ENCODE measurements at regions not wholly inside any gene's neighbourhood (a gene's known extent, or its start where the extent isn't known, plus 50 kb on each side); places are given as distances from the start of the nearest gene placed in this dataset.

DNA sequence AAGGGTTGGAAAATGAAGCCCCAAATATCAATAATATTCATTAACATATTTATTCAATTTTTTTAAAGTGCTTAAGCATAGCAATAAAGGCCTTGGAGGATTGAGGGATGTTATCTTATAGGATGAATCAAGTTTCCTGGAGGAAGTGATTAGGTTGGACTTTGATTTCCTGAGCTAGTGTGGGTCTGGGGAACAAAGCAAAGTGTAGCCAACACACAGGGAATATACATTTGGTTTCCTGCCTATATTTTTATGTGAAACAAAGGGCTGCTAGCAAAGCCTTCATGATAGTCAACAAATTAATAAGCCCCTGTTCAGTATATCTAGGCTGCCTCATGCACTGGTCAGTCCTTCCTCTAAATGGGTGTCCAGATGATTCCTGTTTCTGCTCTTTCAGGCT, 261.1 kb upstream of the IL12A start:
- no peak for TF ChIP-seq CTCF (IDR thresholded peaks at IDR 0.05; ENCODE audit: insufficient read depth, low read length, severe bottlenecking)
- H3K4me3 ChIP-seq (ENCODE audit: low read depth, low read length), result no peak overlapping the region
- DNase-seq (ENCODE audit: low read depth) (no peak), FAIRE-seq (no peak)
- H3K27me3 ChIP-seq (ENCODE audit: control insufficient read depth, insufficient read depth, low read length), result no peaks in the 10 kb centered on the region
- no peaks in the 10 kb centered on the region for H3K36me3 ChIP-seq (ENCODE audit: control insufficient read depth, insufficient read depth, low read length)

GRCh38 chr3:159731254-159731653, 257.4 kb upstream of the IL12A start:
- no peak for DNase-seq (ENCODE audit: low read depth)
- no peaks in the 10 kb centered on the region for H3K36me3 ChIP-seq (ENCODE audit: control insufficient read depth, insufficient read depth, low read length)
- H3K4me3 ChIP-seq (ENCODE audit: low read depth, low read length), result no peak overlapping the region
- TF ChIP-seq CTCF (IDR thresholded peaks at IDR 0.05; ENCODE audit: insufficient read depth, low read length, severe bottlenecking), result no peak
- no peak for FAIRE-seq
- H3K27me3 ChIP-seq (ENCODE audit: control insufficient read depth, insufficient read depth, low read length), result no peaks in the 10 kb centered on the region

GRCh38 chr3:159732172-159733111, 256.2 kb upstream of the IL12A start:
- Histone ChIP-seq H3K36me3 (ENCODE audit: control insufficient read depth, insufficient read depth, low read length) (no peaks in the 10 kb centered on the region), H3K4me3 (ENCODE audit: low read depth, low read length) (no peak overlapping the region), H3K27me3 (ENCODE audit: control insufficient read depth, insufficient read depth, low read length) (no peaks in the 10 kb centered on the region)
- no peak for TF ChIP-seq CTCF (IDR thresholded peaks at IDR 0.05; ENCODE audit: insufficient read depth, low read length, severe bottlenecking)
- FAIRE-seq (peak; percentile 93), DNase-seq (ENCODE audit: low read depth) (peak; percentile 71)

GRCh38 chr3:159733194-159733860, 255.3 kb upstream of the IL12A start:
- FAIRE-seq, result no peak
- TF ChIP-seq CTCF (IDR thresholded peaks at IDR 0.05; ENCODE audit: insufficient read depth, low read length, severe bottlenecking), result no peak
- no peak overlapping the region for H3K4me3 ChIP-seq (ENCODE audit: low read depth, low read length)
- peak; percentile 42 for DNase-seq (ENCODE audit: low read depth)
- no peaks in the 10 kb centered on the region for H3K36me3 ChIP-seq (ENCODE audit: control insufficient read depth, insufficient read depth, low read length)
- H3K27me3 ChIP-seq (ENCODE audit: control insufficient read depth, insufficient read depth, low read length), result no peaks in the 10 kb centered on the region

DNA sequence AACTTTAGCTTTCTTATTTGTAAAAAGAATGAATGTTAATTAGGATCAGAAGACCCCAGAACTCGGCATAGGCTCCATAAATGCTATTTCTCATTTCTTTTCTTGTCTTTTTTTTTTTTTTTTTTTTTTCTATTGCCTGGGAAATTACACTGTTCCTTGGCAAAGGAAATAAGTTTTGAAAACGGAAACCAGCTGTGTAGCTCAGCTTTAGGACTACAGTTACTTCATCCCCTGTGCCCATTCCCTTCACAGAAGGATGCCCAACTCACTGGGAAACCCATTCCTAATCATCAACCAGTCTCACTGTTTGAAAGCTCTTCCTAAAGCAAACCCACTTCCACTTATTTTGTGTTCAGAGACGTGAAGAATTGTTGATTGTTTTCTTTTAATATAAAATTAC, 254.0 kb upstream of the IL12A start:
- FAIRE-seq (no peak), DNase-seq (ENCODE audit: low read depth) (no peak)
- Histone ChIP-seq H3K36me3 (ENCODE audit: control insufficient read depth, insufficient read depth, low read length) (no peaks in the 10 kb centered on the region), H3K4me3 (ENCODE audit: low read depth, low read length) (no peak overlapping the region), H3K27me3 (ENCODE audit: control insufficient read depth, insufficient read depth, low read length) (no peaks in the 10 kb centered on the region)
- no peak for TF ChIP-seq CTCF (IDR thresholded peaks at IDR 0.05; ENCODE audit: insufficient read depth, low read length, severe bottlenecking)

Measured in bronchial epithelial cell (primary cell).